ENCODE measurements at regions not wholly inside any gene's neighbourhood (a gene's known extent, or its start where the extent isn't known, plus 50 kb on each side); places are given as distances from the start of the nearest gene placed in this dataset.

- DNase-seq (ENCODE audit: low spot score): no peak
- in situ Hi-C loops (cut with HindIII; ENCODE audit: low sequenced_read_pairs): no loop called here
Observed at GRCh38 chr20:19807946-19808330, 49.9 kb downstream of the RIN2 start.

- in situ Hi-C loops (cut with HindIII; ENCODE audit: low sequenced_read_pairs): no loop called here
Observed at GRCh38 chr20:19808498-19808897, 50.4 kb downstream of the RIN2 start.

DNA sequence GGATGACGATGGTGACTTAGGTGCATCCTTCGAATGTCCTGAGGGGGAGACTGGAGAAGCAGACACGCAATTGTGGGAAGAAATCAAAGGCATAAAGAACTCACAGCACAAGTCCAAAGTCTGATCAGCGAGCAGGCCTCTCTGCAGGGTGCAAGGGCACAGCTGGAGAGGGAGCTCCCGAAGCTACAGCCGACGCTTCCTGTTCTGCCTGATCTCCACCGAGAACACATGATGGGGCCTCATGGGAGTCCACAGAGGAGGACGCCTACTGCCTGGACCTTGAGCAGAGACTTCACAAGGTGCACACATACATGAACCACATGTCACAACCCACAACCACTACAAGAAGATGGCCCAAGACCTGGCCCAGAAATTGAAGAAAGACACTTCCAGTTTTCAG is 51.4 kb downstream of the RIN2 start:
- in situ Hi-C loops (cut with HindIII; ENCODE audit: low sequenced_read_pairs): no loop called here
- DNase-seq (ENCODE audit: low spot score): no peak

More at GRCh38 chr20:19808498-19808897, 50.4 kb downstream of the RIN2 start:
- DNase-seq (ENCODE audit: low spot score): no peak

DNA sequence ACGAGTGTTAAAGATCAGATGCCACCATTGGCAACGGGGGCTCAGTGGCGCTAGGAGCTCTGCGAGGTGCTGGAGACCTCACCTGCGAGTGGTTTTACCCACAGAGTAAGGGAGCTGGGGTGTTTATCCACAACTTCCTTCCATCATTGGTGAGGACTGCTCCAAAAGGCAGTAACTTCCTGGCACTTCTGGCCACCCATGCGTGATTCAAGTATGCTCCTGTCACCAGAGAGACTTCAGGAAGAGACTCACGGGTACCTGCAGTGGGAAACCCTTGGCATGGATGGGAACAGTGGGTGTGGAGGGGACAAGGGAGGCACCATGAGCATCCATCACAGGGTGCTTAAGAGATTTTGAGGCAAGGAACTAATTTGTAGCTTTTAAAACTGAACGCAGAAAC is 53.2 kb downstream of the RIN2 start:
- DNase-seq (ENCODE audit: low spot score): no peak
- in situ Hi-C loops (cut with HindIII; ENCODE audit: low sequenced_read_pairs): no loop called here

- DNase-seq (ENCODE audit: low spot score): no peak
- in situ Hi-C loops (cut with HindIII; ENCODE audit: low sequenced_read_pairs): no loop called here
Observed at GRCh38 chr20:19812056-19812455, 54.0 kb downstream of the RIN2 start.

- in situ Hi-C loops (cut with HindIII; ENCODE audit: low sequenced_read_pairs): no loop called here
- no peak for DNase-seq (ENCODE audit: low spot score)
Observed at GRCh38 chr20:19812696-19813095, 54.6 kb downstream of the RIN2 start.

DNA sequence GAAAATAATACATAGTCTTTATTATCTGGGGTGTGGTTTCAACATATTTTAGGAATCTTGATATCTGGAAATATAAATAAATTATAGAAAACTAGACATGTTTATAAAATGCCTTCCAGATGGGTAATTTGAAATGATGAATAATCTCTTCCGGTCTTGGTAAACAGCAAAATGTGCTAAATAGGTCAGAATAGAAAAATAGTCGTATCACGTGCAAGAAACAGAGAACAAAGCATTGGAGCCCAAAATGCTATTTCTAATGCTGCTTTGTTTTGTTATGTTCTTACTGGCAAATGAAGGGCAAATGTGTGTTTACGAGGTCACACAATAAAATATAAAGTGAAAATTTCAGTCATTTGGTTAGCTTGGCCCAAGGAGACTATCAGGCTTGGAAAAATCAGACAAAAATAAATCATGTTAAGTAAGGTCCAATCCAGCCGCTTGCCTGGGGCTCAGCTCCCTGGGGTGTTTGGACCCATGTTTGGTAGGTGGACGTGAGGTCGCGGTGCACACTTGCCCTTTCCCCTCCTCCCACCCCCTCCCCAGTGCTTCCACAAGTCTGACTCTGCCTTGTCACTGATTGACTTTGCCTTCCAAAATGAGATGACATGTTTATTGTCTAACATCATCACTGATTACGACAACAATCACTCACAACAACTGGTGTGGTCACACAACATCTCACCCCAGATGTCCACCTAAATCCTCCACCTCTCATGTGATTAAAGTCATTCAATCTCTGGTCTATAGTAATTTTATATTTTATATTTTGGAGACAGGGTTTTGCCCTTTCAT is 56.0 kb downstream of the RIN2 start:
- DNase-seq (ENCODE audit: low spot score): no peak

GRCh38 chr20:19815553-19815991 is 57.5 kb downstream of the RIN2 start:
- no peak for DNase-seq (ENCODE audit: low spot score)
- in situ Hi-C loops (cut with HindIII; ENCODE audit: low sequenced_read_pairs): no loop called here

More for the DNA sequence above, 56.0 kb downstream of the RIN2 start:
- in situ Hi-C loops (cut with HindIII; ENCODE audit: low sequenced_read_pairs): no loop called here

DNA sequence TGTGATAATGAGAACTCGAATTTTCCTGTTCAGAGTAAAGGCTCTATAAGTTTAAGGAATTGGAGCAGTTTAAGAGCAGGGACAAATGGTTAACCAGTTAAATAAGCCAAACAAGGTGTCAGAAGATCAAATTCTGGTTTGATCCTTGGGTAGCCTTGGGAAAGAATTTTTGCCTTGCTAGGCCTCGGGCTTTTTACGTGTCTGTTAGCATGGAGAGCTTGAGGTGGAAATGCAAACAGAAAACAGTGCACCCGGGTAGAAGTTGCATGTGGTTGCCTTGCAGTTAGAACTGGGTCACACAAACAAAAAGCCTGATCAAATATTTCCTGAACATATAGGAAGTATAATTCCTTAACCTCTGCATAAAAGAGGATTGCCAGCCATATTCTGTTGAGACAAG is 58.3 kb downstream of the RIN2 start:
- no peak for DNase-seq (ENCODE audit: low spot score)
- in situ Hi-C loops (cut with HindIII; ENCODE audit: low sequenced_read_pairs): no loop called here

DNA sequence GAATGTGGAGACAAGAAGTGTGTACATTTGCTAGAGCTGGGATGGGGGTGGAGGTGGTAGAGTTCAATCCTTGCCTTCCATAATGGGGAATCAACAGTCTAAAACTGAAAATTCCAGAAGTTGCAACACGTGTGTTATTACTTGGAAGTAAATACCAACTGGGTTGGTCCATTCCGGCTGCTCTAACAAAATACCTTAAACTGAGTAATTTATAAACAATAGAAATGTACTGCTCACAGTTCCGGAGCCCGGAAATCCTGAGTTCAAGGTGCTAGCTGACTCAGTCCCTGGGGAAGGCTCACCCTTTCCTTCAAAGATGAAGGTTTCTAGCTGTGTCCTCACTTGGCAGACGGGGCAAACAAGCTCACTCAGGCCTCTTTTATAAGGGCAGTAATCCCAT is 59.0 kb downstream of the RIN2 start:
- DNase-seq (ENCODE audit: low spot score): no peak
- in situ Hi-C loops (cut with HindIII; ENCODE audit: low sequenced_read_pairs): no loop called here

- DNase-seq (ENCODE audit: low spot score): no peak
- in situ Hi-C loops (cut with HindIII; ENCODE audit: low sequenced_read_pairs): no loop called here
Observed at GRCh38 chr20:19819149-19819548, 61.1 kb downstream of the RIN2 start.

GRCh38 chr20:19820555-19821211 is 62.6 kb downstream of the RIN2 start:
- in situ Hi-C loops (cut with HindIII; ENCODE audit: low sequenced_read_pairs): no loop called here
- no peak for DNase-seq (ENCODE audit: low spot score)

GRCh38 chr20:19821606-19822005 is 63.5 kb downstream of the RIN2 start:
- in situ Hi-C loops (cut with HindIII; ENCODE audit: low sequenced_read_pairs): no loop called here
- no peak for DNase-seq (ENCODE audit: low spot score)

DNA sequence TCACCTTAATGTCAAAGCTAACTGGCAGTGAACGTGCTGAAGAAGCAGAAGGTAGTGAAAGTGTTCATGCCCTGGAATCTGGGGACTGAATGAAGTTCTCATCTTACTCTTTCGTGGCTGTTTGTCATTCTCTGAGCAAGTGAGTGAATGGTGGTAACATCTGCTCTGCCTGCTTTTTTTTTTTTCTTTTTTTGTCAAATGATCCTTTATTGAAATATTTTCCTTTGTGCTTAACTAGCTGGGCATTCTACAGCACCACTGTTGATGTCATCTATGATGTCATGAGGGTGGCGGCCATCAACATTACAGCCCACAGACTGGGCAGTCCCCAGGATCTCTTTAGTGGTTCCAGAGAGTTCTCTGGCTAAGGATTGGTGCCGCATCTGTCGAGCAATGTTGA is 65.2 kb downstream of the RIN2 start:
- in situ Hi-C loops (cut with HindIII; ENCODE audit: low sequenced_read_pairs): no loop called here
- no peak for DNase-seq (ENCODE audit: low spot score)

DNA sequence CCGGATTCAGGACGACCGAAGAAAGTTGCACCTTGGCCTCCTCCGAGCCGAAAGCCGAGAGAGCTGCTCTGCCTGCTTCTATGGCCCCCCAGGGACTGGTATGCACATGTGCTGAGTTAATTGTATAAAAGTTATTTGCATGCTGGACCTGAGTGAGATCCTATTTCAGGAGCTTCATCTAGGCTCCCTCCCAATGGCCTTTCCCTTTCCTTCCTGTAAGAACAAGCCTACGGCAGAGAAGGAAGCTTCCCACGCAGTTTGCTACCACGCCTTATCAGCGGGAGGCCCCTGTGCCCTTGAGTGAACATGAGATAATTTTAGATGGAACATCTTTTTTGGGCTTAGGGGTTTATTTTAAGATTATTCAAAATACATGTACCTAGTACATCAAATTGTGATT is 65.9 kb downstream of the RIN2 start:
- DNase-seq (ENCODE audit: low spot score): no peak
- in situ Hi-C loops (cut with HindIII; ENCODE audit: low sequenced_read_pairs): no loop called here

DNA sequence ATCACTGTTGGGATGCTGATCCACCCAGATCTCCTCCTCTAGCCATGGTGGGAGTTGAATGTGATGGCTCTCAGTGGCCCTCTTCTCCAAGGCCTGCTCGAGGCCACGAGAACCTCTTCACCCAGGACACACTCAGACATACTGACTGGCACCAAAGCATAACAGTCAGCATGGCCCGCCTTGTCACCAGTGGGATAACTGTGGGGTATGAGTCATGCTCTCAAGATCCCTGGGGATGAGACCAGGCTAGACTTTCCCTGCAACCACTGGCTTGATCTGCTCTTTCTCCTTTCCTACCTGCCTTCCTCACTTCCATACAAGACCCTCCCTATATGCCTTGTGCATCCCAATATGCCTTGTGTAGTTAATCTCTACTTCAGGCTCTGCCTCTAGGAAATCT is 66.8 kb downstream of the RIN2 start:
- in situ Hi-C loops (cut with HindIII; ENCODE audit: low sequenced_read_pairs): no loop called here
- no peak for DNase-seq (ENCODE audit: low spot score)

DNA sequence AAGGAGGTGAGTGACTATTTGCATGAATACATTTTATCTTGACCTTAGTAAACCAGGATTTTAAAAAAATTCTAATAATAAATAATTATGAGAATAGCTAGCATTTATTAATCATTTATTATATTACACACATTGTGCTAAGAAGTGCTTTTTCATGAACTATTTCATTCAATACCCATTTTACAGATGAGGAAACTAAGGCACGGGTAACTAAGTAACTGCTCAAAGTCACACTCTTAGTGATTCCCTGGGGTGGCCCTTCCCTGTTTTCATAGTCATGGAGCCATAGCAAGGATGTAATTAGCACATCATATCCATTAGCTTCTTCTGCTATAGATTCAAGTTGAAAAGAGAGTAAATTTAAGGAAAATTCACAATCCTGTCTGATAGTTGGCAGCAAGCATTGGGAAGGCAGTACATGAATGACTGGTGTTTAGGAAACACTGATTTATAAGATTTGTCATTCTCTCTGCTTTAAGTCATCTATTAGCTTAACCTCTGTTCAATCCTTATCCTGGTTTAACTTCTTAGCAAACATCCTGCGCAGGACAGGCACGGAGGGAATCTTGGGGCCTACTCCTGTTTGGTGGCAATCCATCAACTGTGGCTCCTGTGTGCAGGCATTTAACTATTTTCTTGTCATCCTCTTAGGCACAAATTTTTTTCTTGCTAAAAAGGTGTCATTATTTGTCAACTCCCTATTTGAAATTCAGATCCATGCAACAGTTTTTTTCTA is 68.3 kb downstream of the RIN2 start:
- no peak for DNase-seq (ENCODE audit: low spot score)
- in situ Hi-C loops (cut with HindIII; ENCODE audit: low sequenced_read_pairs): no loop called here

- DNase-seq (ENCODE audit: low spot score): no peak
- in situ Hi-C loops (cut with HindIII; ENCODE audit: low sequenced_read_pairs): no loop called here
Observed at GRCh38 chr20:19827818-19828217, 69.8 kb downstream of the RIN2 start.

DNA sequence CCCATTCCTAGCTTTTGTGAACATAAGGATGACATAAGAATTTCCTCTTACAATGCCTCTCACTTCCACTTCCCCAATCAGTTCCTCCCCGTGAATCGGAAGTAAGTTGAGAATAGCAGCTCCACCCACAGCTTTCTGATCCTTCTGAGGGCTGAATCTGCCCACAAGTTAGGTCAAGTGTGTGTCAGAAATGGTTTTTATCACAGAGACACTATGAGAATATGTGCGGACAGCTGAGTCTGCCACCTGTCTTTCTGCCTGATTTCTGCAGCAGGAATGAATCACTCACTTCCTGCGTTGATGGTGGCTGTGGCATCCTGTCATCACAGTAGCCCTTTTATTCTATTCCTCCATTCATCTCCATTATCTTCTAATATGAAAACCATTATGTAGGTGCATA is 70.2 kb downstream of the RIN2 start:
- in situ Hi-C loops (cut with HindIII; ENCODE audit: low sequenced_read_pairs): no loop called here

DNA sequence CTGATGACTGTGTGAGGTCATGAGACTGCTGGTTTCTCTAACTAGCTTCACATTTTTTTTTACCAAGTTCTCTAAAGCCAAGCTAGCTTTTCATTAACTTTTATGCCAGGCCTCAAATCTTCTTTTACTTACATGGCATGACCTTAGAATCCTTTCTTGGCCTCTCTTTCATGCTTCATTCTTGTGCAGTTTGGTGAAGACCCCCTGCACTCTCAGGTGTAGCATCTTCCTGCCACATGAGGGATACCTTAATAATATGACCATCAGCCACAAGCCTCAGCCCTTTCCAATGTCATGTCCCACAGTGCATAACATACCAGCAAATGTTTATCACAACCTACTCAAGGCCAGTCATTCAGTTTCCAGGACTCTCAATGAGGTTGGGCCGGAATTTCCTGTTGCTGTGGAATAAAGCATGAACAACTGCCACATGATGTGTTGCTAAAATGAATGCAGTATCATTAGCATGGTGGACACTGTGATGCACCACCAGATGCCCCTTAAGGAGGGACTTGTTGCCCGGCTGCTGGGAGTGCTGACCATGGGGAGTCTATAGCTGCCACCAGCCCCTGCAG is 72.2 kb downstream of the RIN2 start:
- in situ Hi-C loops (cut with HindIII; ENCODE audit: low sequenced_read_pairs): no loop called here
- no peak for DNase-seq (ENCODE audit: low spot score)

More for the DNA sequence above, 70.2 kb downstream of the RIN2 start:
- no peak for DNase-seq (ENCODE audit: low spot score)
